ENCODE measurements at regions not wholly inside any gene's neighbourhood (a gene's known extent, or its start where the extent isn't known, plus 50 kb on each side); places are given as distances from the start of the nearest gene placed in this dataset.

DNA sequence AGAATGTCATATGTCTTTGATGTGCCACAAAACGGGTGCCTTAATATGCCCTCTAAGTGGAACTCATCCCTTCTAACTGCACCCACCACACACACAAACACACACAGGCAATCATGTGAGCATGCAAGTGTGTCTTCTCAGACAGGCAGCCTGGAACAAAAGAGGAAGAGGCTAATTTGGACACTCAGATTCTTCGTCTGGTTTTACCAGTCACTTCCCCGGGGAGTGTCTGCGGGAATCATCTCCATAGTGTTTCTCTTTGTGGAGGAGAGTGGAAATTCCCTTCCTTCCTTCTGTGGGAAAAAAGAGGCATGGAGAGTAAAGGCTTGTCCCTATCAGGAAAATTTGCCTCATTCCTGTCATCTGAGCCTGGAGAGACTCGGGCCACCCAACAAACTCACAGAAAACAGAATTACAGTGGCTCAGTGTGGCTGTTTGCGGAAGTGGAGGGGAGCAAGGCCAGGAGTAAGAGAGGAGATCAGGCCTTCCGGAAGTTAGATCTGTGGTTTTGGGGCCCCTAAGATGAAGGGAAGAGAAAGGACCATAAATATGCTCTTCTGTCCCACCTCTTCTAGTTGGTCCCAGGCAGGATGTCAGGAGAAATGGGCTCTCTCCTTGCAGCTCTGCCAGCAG lies 212.6 kb upstream of the SEMA6D start:
- no peak overlapping the region for H3K56ac ChIP-seq (ENCODE audit: extremely low read depth, insufficient read depth, low read length)
- H2BK20ac ChIP-seq (ENCODE audit: low read depth, low read length): no peak overlapping the region
- no peaks in the 10 kb centered on the region for H3K36me3 ChIP-seq (ENCODE audit: control insufficient read depth, insufficient read depth, low read length)
- no peak overlapping the region for H2BK15ac ChIP-seq (ENCODE audit: low read depth, low read length)
- peak overlapping the region; percentile 12; the same call in 1 of the 2 replicates for H3K4ac ChIP-seq (ENCODE audit: low read depth, low read length)
- no peak overlapping the region for H3K23ac ChIP-seq (ENCODE audit: low read depth, low read length)
- no peak overlapping the region; the same call in 1 of the 2 replicates for H4K91ac ChIP-seq (ENCODE audit: insufficient read depth, low read depth, low read length)
- H3K4me2 ChIP-seq (ENCODE audit: low read depth, low read length): no peak overlapping the region
- H2AK9ac ChIP-seq (replicated peaks; ENCODE audit: low read depth, low read length, poor library complexity): peak overlapping the region; percentile 26
- dilution Hi-C loops (cut with HindIII; ENCODE audit: low sequenced_read_pairs, unreplicated experiment) (no loop called here), intact Hi-C loops (cut with micrococcal nuclease) (no loop called here), in situ Hi-C loops (cut with MboI; ENCODE audit: low sequenced_read_pairs) (no loop called here)
- H3K9me1 ChIP-seq (ENCODE audit: insufficient read depth, low read length): no peaks in the 10 kb centered on the region
- H4K20me1 ChIP-seq (ENCODE audit: insufficient read depth, low read length): no peaks in the 10 kb centered on the region
- DNase-seq: no peak
- H2BK120ac ChIP-seq (ENCODE audit: low read depth, low read length): no peak overlapping the region
- H2AFZ ChIP-seq (replicated peaks; ENCODE audit: low read length, poor library complexity): no peak overlapping the region
- no peak overlapping the region for H3K14ac ChIP-seq (replicated peaks; ENCODE audit: low read depth, low read length)
- no peak overlapping the region for H3K9ac ChIP-seq (ENCODE audit: low read depth, low read length)
- H3K4me3 ChIP-seq (ENCODE audit: insufficient read depth, low read depth, low read length): no peak overlapping the region
- H3K79me1 ChIP-seq (ENCODE audit: low read depth in 1 of 2, low read length in 2 of 2): no peaks in the 10 kb centered on the region
- H2BK5ac ChIP-seq (ENCODE audit: low read depth, low read length, poor library complexity, severe bottlenecking): no peak overlapping the region
- no peak for ATAC-seq (ENCODE audit: low read depth)
- H3K18ac ChIP-seq (ENCODE audit: low read depth, low read length): no peak overlapping the region
- no TSS peak for BruUV-seq (replicated peaks)
- H2AK5ac ChIP-seq (ENCODE audit: low read depth, low read length): no peak overlapping the region; the same call in 1 of the 2 replicates
- H3K27me3 ChIP-seq (ENCODE audit: control insufficient read depth, insufficient read depth, low read length): no peaks in the 10 kb centered on the region
- POLR2A ChIA-PET (ENCODE audit: unreplicated experiment): no interaction called here
- H4K8ac ChIP-seq (ENCODE audit: low read depth in 2 of 2, low read length in 2 of 2): no peak overlapping the region
- H3K27ac ChIP-seq (ENCODE audit: insufficient read depth, low read length): no peak overlapping the region
- H3K9me3 ChIP-seq (ENCODE audit: control insufficient read depth, insufficient read depth, low read length): no peaks in the 10 kb centered on the region
- no peak overlapping the region for H4K5ac ChIP-seq (ENCODE audit: low read depth, low read length)
- no CpG with 5 or more reads among the region's 7 CpGs for WGBS, 2 experiments (ENCODE audit: extremely low coverage in 2 of 2, insufficient read length in 1 of 2)
- peaks cover 4% of the 10 kb centered on the region; the same call in 1 of the 2 replicates for H3K4me1 ChIP-seq (ENCODE audit: control insufficient read depth, insufficient read depth, low read length)
- TF ChIP-seq, protein P1, sequence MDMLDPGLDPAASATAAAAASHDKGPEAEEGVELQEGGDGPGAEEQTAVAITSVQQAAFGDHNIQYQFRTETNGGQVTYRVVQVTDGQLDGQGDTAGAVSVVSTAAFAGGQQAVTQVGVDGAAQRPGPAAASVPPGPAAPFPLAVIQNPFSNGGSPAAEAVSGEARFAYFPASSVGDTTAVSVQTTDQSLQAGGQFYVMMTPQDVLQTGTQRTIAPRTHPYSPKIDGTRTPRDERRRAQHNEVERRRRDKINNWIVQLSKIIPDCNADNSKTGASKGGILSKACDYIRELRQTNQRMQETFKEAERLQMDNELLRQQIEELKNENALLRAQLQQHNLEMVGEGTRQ (IDR thresholded peaks at IDR 0.05; ENCODE audit: low read depth, low read length): no peak
- TF ChIP-seq POLR2A (IDR thresholded peaks at IDR 0.05; ENCODE audit: low read depth, low read length) (no peak), MXI1 (IDR thresholded peaks at IDR 0.05; ENCODE audit: borderline replicate concordance, low read depth, low read length) (no peak), MAFK (IDR thresholded peaks at IDR 0.05; ENCODE audit: low read depth, low read length) (no peak), BHLHE40 (IDR thresholded peaks at IDR 0.05; ENCODE audit: low read depth, low read length) (no peak), RFX5 (IDR thresholded peaks at IDR 0.05; ENCODE audit: low read depth, low read length) (no peak), FOS (IDR thresholded peaks at IDR 0.05; ENCODE audit: low read depth, low read length) (no peak), CHD1 (IDR thresholded peaks at IDR 0.05; ENCODE audit: low read depth, low read length) (no peak), NFE2L2 (IDR thresholded peaks at IDR 0.05; ENCODE audit: low read depth, low read length) (no peak), CEBPB (IDR thresholded peaks at IDR 0.05; ENCODE audit: low read depth, low read length) (no peak)
- TF ChIP-seq, protein P2, sequence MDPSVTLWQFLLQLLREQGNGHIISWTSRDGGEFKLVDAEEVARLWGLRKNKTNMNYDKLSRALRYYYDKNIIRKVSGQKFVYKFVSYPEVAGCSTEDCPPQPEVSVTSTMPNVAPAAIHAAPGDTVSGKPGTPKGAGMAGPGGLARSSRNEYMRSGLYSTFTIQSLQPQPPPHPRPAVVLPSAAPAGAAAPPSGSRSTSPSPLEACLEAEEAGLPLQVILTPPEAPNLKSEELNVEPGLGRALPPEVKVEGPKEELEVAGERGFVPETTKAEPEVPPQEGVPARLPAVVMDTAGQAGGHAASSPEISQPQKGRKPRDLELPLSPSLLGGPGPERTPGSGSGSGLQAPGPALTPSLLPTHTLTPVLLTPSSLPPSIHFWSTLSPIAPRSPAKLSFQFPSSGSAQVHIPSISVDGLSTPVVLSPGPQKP (IDR thresholded peaks at IDR 0.05; ENCODE audit: borderline replicate concordance, low read depth, low read length): no peak
- TF ChIP-seq, protein P3, sequence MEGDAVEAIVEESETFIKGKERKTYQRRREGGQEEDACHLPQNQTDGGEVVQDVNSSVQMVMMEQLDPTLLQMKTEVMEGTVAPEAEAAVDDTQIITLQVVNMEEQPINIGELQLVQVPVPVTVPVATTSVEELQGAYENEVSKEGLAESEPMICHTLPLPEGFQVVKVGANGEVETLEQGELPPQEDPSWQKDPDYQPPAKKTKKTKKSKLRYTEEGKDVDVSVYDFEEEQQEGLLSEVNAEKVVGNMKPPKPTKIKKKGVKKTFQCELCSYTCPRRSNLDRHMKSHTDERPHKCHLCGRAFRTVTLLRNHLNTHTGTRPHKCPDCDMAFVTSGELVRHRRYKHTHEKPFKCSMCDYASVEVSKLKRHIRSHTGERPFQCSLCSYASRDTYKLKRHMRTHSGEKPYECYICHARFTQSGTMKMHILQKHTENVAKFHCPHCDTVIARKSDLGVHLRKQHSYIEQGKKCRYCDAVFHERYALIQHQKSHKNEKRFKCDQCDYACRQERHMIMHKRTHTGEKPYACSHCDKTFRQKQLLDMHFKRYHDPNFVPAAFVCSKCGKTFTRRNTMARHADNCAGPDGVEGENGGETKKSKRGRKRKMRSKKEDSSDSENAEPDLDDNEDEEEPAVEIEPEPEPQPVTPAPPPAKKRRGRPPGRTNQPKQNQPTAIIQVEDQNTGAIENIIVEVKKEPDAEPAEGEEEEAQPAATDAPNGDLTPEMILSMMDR (conservative IDR thresholded peaks at IDR 0.05; ENCODE audit: low read depth, low read length): no peak
- CTCF ChIA-PET: no interaction called here

Measured in IMR-90 (cell line).